SK-N-SH (cell line): ENCODE measurements at regions not wholly inside any gene's neighbourhood (a gene's known extent, or its start where the extent isn't known, plus 50 kb on each side); places are given as distances from the start of the nearest gene placed in this dataset.
"Not testable (repeated sequence)": the region's sequence is repeated elsewhere in the genome, so short reads cannot be mapped to it uniquely, and the experiment has no call there.

Source experiments
- CTCF ChIA-PET: fragments of 300-600, 350-600 bp; formaldehyde crosslinking; extraction: SDS; loops from one replicate; lab custom pipeline; 2021; lab: Yijun Ruan, JAX
- POLR2A ChIA-PET: fragments of 350-600 bp; sonication (Branson Sonifier 250); formaldehyde crosslinking; extraction: SDS; loops from one replicate; lab custom pipeline; 2020; ENCODE audit warnings: antibody characterized with exemption, inconsistent platforms; lab: Yijun Ruan, JAX
- DNase-seq: peaks from one replicate; pipeline ENCODE4 v3.0.0; 2012
- H2AFZ ChIP-seq: fragments of 200-600 bp; sonication (generic); 2 replicates; pipeline ENCODE4 v1.8.1; 2016; ENCODE audit warnings: antibody characterized with exemption, mild to moderate bottlenecking, low read depth
- H3F3A ChIP-seq: fragments of 200-600 bp; sonication (generic); replicated peaks from 2 replicates; pipeline ENCODE3; 2016; ENCODE audit warnings: antibody characterized with exemption, mild to moderate bottlenecking; ENCODE audit not compliant: insufficient read depth
- H3K27ac ChIP-seq, 2 experiments: fragments of 200-500 bp in 1 of 2; fragments of 200-600 bp in 1 of 2; sonication (Bioruptor generic) in 1 of 2; sonication (generic), shearing (Covaris generic) in 1 of 2; 2 replicates each; pipeline versions ENCODE4 v1.5.1 to v1.6.1; 2014 to 2016; ENCODE audit warnings: low read depth in 2 of 2, inconsistent platforms in 1 of 2, low read length in 1 of 2, mild to moderate bottlenecking in 1 of 2, mixed read lengths in 1 of 2
- H3K27me3 ChIP-seq: fragments of 200-600 bp; sonication (generic), shearing (Covaris generic); 2 replicates; pipeline ENCODE4 v1.6.1; 2016; ENCODE audit warnings: mixed run types; ENCODE audit not compliant: insufficient read depth
- H3K36me3 ChIP-seq, 2 experiments: fragments of 200-500 bp in 1 of 2; fragments of 200-600 bp in 1 of 2; sonication (Bioruptor generic) in 1 of 2; sonication (generic) in 1 of 2; replicated peaks in 1 of 2; 2 replicates each; pipeline versions ENCODE3 to v1.5.1; 2014 to 2016; ENCODE audit warnings: low read length in 1 of 2, mild to moderate bottlenecking in 1 of 2; ENCODE audit not compliant: insufficient read depth in 2 of 2, control insufficient read depth in 1 of 2
- H3K4me1 ChIP-seq, 2 experiments: fragments of 200-500 bp in 1 of 2; fragments of 200-600 bp in 1 of 2; sonication (Bioruptor generic) in 1 of 2; sonication (generic), shearing (Covaris generic) in 1 of 2; 2 replicates each; pipeline versions ENCODE4 v1.5.1 to v1.6.1; 2014 to 2016; ENCODE audit warnings: low read depth in 1 of 2, low read length in 1 of 2, mixed run types in 1 of 2; ENCODE audit not compliant: insufficient read depth in 2 of 2, control insufficient read depth in 1 of 2
- H3K4me2 ChIP-seq: fragments of 200-600 bp; sonication (generic), shearing (Covaris generic); 2 replicates; pipeline ENCODE4 v1.6.1; 2017; ENCODE audit warnings: mixed run types
- H3K4me3 ChIP-seq, 2 experiments: fragments of 200-500 bp in 1 of 2; fragments of 200-600 bp in 1 of 2; sonication (Bioruptor generic) in 1 of 2; sonication (generic), shearing (Covaris generic) in 1 of 2; 2 replicates each; pipeline versions ENCODE4 v1.5.1 to v1.8.1; 2014 to 2016; ENCODE audit warnings: low read depth in 2 of 2, inconsistent platforms in 1 of 2, low read length in 1 of 2, mild to moderate bottlenecking in 1 of 2, mixed read lengths in 1 of 2, moderate library complexity in 1 of 2
- H3K79me2 ChIP-seq: fragments of 200-600 bp; sonication (generic); 2 replicates; pipeline ENCODE4 v1.8.1; 2017; ENCODE audit warnings: mild to moderate bottlenecking; ENCODE audit not compliant: insufficient read depth
- H3K9ac ChIP-seq: fragments of 200-600 bp; sonication (generic); 2 replicates; pipeline ENCODE4 v1.6.1; 2017; ENCODE audit warnings: mixed run types
- H3K9me2 ChIP-seq: fragments of 200-600 bp; sonication (generic); 2 replicates; pipeline ENCODE4 v1.6.1; 2017; ENCODE audit warnings: mixed run types
- H3K9me3 ChIP-seq: fragments of 200-600 bp; sonication (generic); 2 replicates; pipeline ENCODE4 v1.6.1; 2017; ENCODE audit warnings: mixed run types, mild to moderate bottlenecking, moderate library complexity
- H4K20me1 ChIP-seq: fragments of 200-600 bp; sonication (generic); 2 replicates; pipeline ENCODE4 v1.6.1; 2017; ENCODE audit warnings: mild to moderate bottlenecking, mixed run types; ENCODE audit not compliant: insufficient read depth
- CTCF ChIP-seq: fragments of 200-600 bp; sonication (generic); IDR thresholded peaks from 2 replicates; pipeline ENCODE4 v1.6.1; 2017; ENCODE audit warnings: antibody characterized with exemption, mild to moderate bottlenecking, moderate library complexity
- ELF1 ChIP-seq: IDR thresholded peaks from 2 replicates; pipeline ENCODE4 v1.4.0; 2012
- EP300 ChIP-seq, 2 experiments: IDR thresholded peaks; 2 replicates each; pipeline versions ENCODE4 v1.4.0 to v1.6.1; 2012; ENCODE audit warnings: borderline replicate concordance in 1 of 2, low read depth in 1 of 2, low read length in 1 of 2
- EZH2phosphoT487 ChIP-seq: fragments of 200-600 bp; sonication (generic); IDR thresholded peaks from 2 replicates; pipeline ENCODE4 v1.6.1; 2017; ENCODE audit warnings: low read depth, mixed run types, mild to moderate bottlenecking, antibody characterized with exemption, moderate library complexity, borderline replicate concordance
- FOSL2 ChIP-seq: IDR thresholded peaks from 2 replicates; pipeline ENCODE4 v1.4.0; 2012; ENCODE audit warnings: low read depth, mild to moderate bottlenecking, moderate library complexity, borderline replicate concordance
- FOXJ3 ChIP-seq: sonication (generic); formaldehyde crosslinking; IDR thresholded peaks from 2 replicates; pipeline ENCODE4 v1.5.1; 2020; ENCODE audit warnings: mild to moderate bottlenecking, missing genetic modification reagents
- FOXM1 ChIP-seq: IDR thresholded peaks from 2 replicates; pipeline ENCODE4 v1.4.0; 2012; ENCODE audit warnings: low read depth, mild to moderate bottlenecking
- JUND ChIP-seq: IDR thresholded peaks from 2 replicates; pipeline ENCODE4 v1.4.0; 2012
- MEF2A ChIP-seq: IDR thresholded peaks from 2 replicates; pipeline ENCODE4 v1.4.0; 2012; ENCODE audit warnings: low read depth, borderline replicate concordance
- NFIC ChIP-seq: IDR thresholded peaks from 2 replicates; pipeline ENCODE4 v1.4.0; 2012; ENCODE audit warnings: borderline replicate concordance
- POLR2AphosphoS5 ChIP-seq: IDR thresholded peaks from 2 replicates; pipeline ENCODE4 v1.6.1; 2012; ENCODE audit warnings: low read depth, low read length
- RAD21 ChIP-seq: IDR thresholded peaks from 2 replicates; pipeline ENCODE4 v1.6.1; 2012; ENCODE audit warnings: mild to moderate bottlenecking, low read length
- RCOR1 ChIP-seq: fragments of 150-350 bp; IDR thresholded peaks from 2 replicates; pipeline ENCODE4 v1.6.1; 2017; ENCODE audit warnings: antibody characterized with exemption, low read length
- SIN3A ChIP-seq: IDR thresholded peaks from 2 replicates; pipeline ENCODE4 v1.6.1; 2012; ENCODE audit warnings: low read depth, mild to moderate bottlenecking, low read length, moderate library complexity, borderline replicate concordance
- TAF1 ChIP-seq: IDR thresholded peaks from 2 replicates; pipeline ENCODE4 v1.6.1; 2012; ENCODE audit warnings: low read depth, mild to moderate bottlenecking, low read length, moderate library complexity, borderline replicate concordance
- YY1 ChIP-seq: IDR thresholded peaks from 2 replicates; pipeline ENCODE4 v1.4.0; 2012; ENCODE audit warnings: low read depth, mild to moderate bottlenecking
- WGBS: methylation state at CpG from one replicate; pipeline ENCODE4 v1.1.6; 2017; ENCODE audit warnings: low lambda C conversion rate; 5-methylcytosine and 5-hydroxymethylcytosine counted together

DNA sequence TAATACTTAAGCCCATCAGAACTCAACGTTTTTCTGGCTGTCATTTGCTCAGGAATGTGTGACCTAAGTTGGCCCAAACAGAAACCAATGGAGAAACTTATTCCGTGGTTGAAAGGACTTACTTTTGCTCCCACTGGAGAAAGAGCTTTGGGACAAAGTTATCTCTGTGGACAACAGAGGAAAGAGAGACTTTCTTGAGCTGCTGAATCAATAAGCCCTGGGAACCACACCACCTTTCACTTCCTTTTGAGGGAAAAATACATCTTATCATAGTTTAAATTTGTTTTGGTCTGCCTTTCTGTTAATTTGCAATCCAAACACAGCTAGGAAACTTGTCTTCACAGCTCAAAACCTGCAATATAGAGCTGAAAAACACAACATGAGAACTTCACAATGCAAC lies 62.8 kb upstream of the VCAN start:
- H3K9ac ChIP-seq: no peak overlapping the region
- H3K9me2 ChIP-seq: no peaks in the 10 kb centered on the region
- CTCF ChIA-PET: no interaction called here
- DNase-seq: no peak
- no peak for TF ChIP-seq TAF1
- no peak for TF ChIP-seq CTCF
- no peak for TF ChIP-seq RCOR1
- no peak for TF ChIP-seq ELF1
- TF ChIP-seq, all 33 proteins: peak for 0
- H3K27me3 ChIP-seq: no peaks in the 10 kb centered on the region
- no peak overlapping the region for H2AFZ ChIP-seq
- H3K4me3 ChIP-seq: no peak overlapping the region
- no peak overlapping the region for H3K27ac ChIP-seq
- H3K79me2 ChIP-seq: no peaks in the 10 kb centered on the region
- no peak overlapping the region for H3K4me2 ChIP-seq
- H3K4me1 ChIP-seq: no peaks in the 10 kb centered on the region; a peak in 1 of 4 replicates
- POLR2A ChIA-PET: no interaction called here
- WGBS: 38% methylated on average over 2 of the region's 2 CpGs
- no peaks in the 10 kb centered on the region for H4K20me1 ChIP-seq
- H3F3A ChIP-seq: no peaks in the 10 kb centered on the region
- H3K36me3 ChIP-seq: no peaks in the 10 kb centered on the region
- H3K9me3 ChIP-seq: no peaks in the 10 kb centered on the region

DNA sequence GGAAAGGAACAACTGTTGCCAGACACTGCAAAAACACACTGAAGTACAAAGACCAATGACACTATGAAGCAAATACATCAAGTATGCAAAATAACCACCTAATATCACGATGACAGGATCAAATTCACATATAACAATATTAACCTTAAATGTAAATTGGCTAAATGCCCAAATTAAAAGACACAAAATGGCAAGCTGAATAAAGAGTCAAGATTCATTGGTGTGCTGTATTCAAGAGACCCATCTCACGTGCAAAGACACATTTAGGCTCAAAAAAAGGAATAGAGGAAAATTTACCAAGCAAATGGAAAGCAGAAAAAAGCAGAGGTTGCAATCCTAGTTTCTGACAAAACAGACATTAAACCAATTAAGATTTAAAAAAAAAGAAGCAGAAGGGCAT lies 61.8 kb upstream of the VCAN start:
- H3K4me3 ChIP-seq, H3K9me2 ChIP-seq, POLR2A ChIA-PET, DNase-seq, H3K9ac ChIP-seq, H3K4me2 ChIP-seq, CTCF ChIA-PET, H4K20me1 ChIP-seq, H3K27me3 ChIP-seq, H3K79me2 ChIP-seq, H3K36me3 ChIP-seq, H2AFZ ChIP-seq, H3K9me3 ChIP-seq, H3F3A ChIP-seq, H3K4me1 ChIP-seq, H3K27ac ChIP-seq: not testable (repeated sequence)
- WGBS: 46% methylated on average over 2 of the region's 2 CpGs

DNA sequence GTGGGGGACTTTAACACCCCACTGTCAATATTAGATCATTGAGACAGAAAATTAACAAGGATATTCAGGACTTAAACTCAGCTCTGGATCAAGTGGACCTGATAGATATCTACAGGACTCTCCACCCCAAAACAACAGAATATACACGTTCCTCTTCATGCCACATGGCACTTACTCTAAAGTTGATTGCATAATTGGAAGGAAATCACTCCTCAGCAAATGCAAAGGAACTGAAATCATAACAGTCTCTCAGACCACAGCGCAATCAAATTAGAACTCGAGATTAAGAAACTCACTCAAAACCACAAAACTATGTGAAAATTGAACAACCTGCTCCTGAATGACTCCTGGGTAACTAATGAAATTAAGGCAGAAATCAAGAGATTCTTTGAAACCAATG lies 61.2 kb upstream of the VCAN start:
- H2AFZ ChIP-seq, DNase-seq, H3F3A ChIP-seq, H3K36me3 ChIP-seq, POLR2A ChIA-PET, H4K20me1 ChIP-seq, CTCF ChIA-PET, H3K4me2 ChIP-seq, H3K27ac ChIP-seq, H3K79me2 ChIP-seq, H3K4me1 ChIP-seq, H3K4me3 ChIP-seq, H3K9ac ChIP-seq, H3K9me2 ChIP-seq, H3K9me3 ChIP-seq, H3K27me3 ChIP-seq: not testable (repeated sequence)
- 59% methylated on average over 3 of the region's 3 CpGs for WGBS

- no peaks in the 10 kb centered on the region for H3K79me2 ChIP-seq
- H3K27ac ChIP-seq: no peak overlapping the region
- H3K9me2 ChIP-seq: no peaks in the 10 kb centered on the region
- no peaks in the 10 kb centered on the region for H3K4me1 ChIP-seq
- no peaks in the 10 kb centered on the region for H3F3A ChIP-seq
- H3K9ac ChIP-seq: no peak overlapping the region
- CTCF ChIA-PET: no interaction called here
- H3K9me3 ChIP-seq: no peaks in the 10 kb centered on the region
- DNase-seq: no peak
- H3K4me2 ChIP-seq: no peak overlapping the region
- H3K4me3 ChIP-seq: no peak overlapping the region
- H4K20me1 ChIP-seq: no peaks in the 10 kb centered on the region
- no peaks in the 10 kb centered on the region for H3K27me3 ChIP-seq
- POLR2A ChIA-PET: no interaction called here
- 100% methylated on average over 1 of the region's 1 CpG for WGBS
- no peaks in the 10 kb centered on the region for H3K36me3 ChIP-seq
- no peak overlapping the region for H2AFZ ChIP-seq
- TF ChIP-seq JUND (no peak), NFIC (no peak), FOXJ3 (CRISPR knock-in tag) (no peak), YY1 (no peak), FOSL2 (no peak), SIN3A (no peak), EZH2phosphoT487 (no peak), POLR2AphosphoS5 (no peak), FOXM1 (no peak), MEF2A (no peak), EP300 (IDR thresholded peaks at IDR 0.05; ENCODE audit: borderline replicate concordance in 1 of 2, low read depth in 1 of 2, low read length in 1 of 2) (no peak), RAD21 (no peak)
Observed at GRCh38 chr5:83414601-83415000, 56.9 kb upstream of the VCAN start.
